Stimulated activated CD4-positive, alpha-beta T cell treated with anti-CD3 and anti-CD28 coated beads, TNF-alpha, amount 100 ng/mL, for 4 hours (primary cell): ENCODE measurements at regions not wholly inside any gene's neighbourhood (a gene's known extent, or its start where the extent isn't known, plus 50 kb on each side); places are given as distances from the start of the nearest gene placed in this dataset.

Source experiments
- DNase-seq, 3 experiments: peaks; one replicate each; pipeline ENCODE4 v3.0.0-alpha.2; 2020; ENCODE audit warnings: low read depth in 3 of 3

DNA sequence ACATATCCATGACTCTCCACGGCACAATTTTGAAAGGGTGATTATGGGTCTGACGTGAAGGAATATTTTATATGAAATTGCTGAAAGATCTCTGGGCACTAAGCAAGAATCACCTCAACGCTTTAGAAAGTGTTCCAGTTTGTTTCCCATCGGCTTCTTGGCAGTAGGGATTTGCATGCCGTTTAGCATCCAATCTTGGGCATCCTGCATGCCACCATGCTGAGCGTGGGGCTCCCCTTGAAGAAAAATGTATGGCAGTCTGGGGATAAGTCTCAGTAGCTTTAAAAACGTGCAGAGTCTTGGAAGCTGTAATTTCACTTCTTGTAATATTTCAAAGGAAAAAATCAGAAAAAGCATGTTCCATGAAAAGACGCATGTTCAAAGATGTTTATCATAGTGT is 151.7 kb downstream of the DMRT2 start:
- no peak for DNase-seq

DNA sequence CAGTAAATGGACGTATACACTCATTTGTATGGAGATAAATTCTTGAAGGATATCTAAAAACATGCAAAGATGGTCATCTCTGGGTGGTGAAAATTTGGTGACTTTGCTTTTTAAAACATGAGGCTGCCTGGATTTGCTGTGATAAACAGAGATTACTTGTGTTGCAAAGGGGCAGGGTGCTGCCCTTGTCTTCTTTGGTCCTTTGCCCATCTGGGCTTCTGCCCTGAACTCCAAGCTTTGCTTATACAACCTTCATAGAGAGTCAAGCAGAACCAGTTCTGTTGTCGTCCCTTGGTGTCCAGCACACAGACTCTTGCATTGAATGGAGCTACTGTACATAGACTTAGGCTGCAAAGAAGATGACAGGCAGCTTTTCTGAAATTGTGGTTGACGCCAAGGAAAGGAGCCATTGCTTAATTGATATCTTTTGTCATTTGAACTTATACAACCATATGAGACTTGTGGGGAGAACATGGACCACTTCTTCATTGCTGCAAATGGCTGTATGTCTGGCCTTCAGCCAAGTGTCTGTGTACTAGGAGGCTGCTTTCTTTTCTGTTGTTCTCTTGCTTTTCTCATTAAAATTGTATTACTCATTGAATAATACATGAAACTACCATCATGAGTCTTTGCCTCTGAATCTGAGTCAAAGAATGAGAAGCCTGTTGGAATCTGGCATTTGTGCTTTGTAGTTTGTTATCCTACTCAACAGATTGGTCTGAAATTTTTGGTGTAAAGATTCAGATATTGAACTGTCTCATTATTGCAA is 152.5 kb downstream of the DMRT2 start:
- DNase-seq: no peak

DNA sequence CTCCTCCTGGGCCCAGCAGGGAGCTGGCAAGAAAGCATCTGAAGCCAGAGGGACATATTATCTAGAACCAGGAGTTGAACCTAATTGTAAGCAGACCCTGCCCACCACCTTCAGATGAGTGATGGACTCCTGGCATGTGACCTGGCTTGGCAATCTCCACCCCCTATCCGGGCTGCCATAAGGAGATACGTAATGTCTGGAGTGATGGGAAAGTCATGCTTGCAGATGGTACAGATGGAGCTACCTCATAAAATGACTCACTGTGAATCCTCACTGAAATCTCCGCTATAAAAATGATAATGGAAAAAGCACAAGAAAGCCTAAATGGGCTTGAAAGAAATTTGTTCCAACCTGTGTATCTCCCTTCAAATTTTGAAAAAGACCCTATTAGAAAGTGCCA is 157.5 kb downstream of the DMRT2 start:
- DNase-seq: no peak

DNA sequence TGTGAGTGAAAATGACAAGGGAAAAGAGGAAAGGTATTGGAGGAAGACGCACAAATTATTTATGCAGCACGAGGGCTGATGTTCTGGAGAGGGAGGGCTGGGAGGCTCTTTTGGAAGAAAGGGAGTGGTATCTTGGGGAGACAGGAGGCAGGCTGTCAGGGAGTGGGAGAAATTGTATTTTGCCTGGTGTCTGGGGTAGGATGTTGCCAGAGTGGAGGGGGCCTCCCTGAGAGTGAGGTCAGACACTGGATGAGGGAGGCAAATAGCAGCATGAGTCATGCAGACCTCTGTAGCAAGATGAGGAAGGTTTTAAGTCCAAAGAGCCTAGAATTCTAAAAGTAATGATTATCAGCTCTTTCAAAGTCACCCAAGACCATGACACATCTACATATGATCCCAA is 158.0 kb downstream of the DMRT2 start:
- DNase-seq: no peak

DNA sequence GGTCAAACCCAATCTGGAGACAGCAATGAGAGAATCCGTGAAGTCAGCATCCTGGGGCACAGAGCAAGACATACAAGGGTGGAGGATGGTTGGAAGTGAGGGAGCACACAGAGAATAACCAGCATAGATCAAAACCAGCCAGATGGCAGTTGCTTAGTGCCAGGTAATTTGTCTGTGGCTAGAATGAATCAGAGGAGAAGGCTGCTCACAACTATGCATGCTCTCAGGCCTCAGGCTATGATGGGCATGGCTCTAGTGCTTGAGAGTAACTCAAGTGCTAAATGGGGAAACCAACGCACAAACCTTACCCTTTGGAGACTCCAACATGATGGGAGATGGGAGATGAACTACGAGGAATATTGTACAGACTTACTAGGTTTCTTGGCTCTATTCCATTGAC is 160.8 kb downstream of the DMRT2 start:
- DNase-seq: no peak

DNA sequence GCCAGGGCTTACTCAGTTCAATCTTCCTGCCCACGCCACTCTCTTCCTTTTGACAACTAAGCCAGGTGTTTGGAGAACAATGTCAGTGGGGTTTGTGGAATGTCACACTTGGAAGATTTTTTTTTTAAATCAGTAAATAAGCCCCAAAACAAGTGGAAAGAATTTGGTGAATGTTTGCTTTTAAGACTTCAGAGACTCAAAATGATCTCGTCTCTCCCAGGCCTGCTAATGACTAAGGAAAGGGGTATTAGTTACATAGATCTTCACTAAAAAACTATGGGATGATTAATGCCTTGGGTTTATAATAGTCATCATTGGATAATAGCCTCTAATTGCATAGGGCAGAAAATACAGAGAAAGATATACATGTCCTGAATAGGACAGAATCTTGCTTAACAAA is 166.4 kb downstream of the DMRT2 start:
- DNase-seq: no peak

DNA sequence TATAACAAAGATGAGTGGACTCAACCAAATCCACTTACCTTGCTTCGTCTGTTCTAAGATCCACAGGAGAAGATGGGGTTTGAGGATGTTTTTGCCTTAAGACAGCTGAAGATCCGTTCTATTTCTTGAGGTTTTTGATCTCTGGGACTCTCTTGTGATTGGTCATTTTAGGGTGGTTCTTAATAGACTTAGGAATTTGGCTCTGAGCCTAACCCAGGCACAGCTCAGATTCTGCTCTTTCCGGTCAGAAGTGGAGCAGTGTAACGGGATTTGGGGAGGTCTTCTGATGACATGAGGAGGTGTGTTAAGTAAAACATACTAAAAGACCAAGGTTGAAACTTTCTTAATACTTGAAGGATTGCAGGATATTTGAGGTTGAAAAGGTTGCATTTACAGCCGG is 166.9 kb downstream of the DMRT2 start:
- DNase-seq: no peak

DNA sequence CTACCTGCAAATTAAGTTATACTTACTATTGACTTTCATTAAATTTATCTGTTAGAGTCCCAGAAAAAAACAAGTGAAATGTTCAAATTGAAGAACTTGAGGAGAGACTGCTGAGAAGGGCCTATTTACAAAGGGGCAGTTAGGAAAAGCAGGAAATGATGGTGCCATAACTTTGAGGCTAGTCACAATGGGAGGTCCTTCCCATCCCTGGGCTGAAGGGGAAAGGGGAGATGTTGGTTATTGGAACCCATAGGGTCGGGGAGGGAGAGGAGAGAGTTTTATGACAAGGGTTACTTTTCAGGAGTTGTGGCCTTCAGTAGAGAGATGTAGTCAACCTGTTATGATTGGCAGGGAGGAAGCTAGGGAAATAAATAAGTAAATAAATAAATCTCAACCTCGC is 169.1 kb downstream of the DMRT2 start:
- DNase-seq: no peak

DNA sequence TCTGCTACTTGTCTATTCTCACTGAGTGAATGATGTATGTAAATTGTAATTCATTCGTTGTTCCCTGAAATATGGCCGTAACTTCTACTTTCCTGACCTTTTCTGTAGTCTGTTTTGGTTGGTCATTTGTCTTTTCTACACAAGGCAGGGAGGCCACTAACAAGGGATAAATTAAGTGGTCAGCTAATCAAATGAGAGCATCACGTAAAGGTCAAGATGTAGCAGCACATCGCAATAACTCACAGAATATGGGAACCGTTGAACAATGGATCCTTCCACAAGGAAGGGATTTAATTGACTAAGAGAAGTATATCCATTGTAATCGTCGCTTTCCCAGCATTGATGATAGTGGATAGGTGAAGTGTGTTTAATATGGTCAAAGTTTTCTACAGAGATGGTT is 171.1 kb downstream of the DMRT2 start:
- no peak for DNase-seq

- DNase-seq: no peak
Measured at GRCh38 chr9:1222511-1222910, 172.4 kb downstream of the DMRT2 start.

- DNase-seq: no peak
Measured at GRCh38 chr9:1231998-1232919, 182.1 kb downstream of the DMRT2 start.

- no peak for DNase-seq
Measured at GRCh38 chr9:1233568-1233967, 183.4 kb downstream of the DMRT2 start.

DNA sequence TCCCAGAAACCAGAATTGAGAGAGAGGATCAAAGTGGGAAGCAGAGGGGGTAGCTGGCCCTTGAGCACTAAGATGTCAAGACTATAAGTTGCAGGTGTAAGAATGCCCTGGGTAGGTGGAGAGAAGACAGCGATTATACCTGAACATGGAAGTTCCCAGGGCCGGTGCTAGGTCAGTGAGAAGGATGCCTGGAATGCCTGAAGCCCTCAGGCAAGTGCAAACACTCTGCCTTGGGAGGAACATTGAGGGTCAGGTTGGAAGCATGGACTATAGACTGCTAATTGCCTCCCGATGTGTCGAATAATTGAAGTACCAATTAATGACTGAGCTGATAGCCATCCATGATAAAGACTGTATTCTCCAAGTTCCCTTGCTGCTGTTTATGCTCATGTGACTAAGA is 185.5 kb downstream of the DMRT2 start:
- no peak for DNase-seq

DNA sequence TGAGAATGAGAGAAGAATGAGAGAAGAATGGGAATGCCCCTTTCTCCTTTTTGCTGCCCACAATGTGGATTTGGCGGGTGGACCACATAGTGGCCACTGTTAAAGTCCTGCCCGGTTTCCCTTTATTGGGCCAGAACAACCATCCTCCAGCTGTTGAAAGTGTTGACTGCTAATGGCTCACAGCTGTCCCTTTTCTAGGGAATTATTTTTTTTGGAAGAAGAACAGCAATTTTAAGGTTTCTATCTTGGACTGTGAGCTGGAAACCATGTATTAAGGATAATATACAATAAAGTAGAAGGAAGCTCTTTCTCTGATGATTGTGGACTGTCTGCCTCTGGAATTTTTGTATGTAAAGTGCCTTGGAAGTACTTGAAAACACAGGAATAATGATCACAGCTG is 185.9 kb downstream of the DMRT2 start:
- DNase-seq: no peak

DNA sequence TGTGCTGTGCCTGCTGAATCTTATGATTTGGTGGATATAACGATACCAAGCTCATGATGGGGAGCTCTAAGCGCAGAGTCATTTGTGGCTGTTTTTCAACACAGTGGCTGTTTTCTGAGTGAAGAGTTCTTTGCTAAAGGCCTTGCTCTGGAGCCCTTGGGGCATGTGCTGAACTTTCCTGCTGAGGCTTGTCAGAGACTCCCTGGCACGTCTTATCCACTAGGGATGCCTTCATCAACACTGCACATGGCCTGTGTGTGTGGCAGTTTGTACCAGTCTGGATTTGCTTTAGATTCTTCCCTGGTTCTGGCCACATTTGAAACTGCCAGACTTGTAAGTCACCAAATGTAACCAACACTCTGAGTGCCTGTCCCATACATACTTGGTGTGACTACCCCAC is 188.2 kb downstream of the DMRT2 start:
- no peak for DNase-seq

DNA sequence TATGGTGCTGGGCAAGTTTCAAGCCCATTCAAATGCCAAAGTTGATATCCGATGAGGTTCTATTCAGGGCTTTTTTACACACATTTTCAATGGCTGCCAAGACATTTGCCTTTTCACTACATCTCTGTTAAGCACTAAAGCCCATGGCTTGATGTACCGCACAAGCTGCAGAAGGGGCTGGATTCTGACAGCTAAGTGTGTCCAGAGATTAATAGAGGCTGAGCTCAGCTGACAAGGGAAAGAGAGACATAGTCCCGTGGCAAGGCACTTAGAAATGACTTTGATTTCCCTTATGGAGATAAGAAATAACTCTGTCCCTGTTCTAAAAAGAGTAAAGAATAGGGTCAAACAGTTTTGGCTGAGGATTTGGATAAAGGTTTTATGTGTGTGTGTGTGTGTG is 198.6 kb downstream of the DMRT2 start:
- DNase-seq: no peak

- DNase-seq: no peak
Measured at GRCh38 chr9:1253064-1253979, 203.2 kb downstream of the DMRT2 start.

GRCh38 chr9:1254071-1254470 is 203.9 kb downstream of the DMRT2 start:
- no peak for DNase-seq

DNA sequence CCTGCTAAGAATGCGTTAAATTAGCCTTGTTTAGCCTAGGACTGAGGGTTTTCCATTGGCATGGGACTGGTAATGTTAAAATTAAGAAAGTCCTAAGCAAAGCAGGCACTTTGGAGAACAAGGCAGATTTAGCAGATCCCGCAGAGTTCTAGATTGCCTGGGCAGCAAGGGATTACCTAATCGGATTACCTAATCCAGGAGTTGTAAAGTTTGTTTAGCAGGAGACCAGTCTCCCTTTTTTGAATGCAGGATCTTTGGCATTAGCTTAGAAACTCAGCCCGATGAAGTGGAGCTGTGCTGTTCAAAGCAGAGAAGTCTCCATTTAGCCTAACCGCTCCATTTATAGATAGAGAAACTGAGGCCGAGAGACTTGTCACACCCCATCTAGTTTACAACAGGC is 206.0 kb downstream of the DMRT2 start:
- no peak for DNase-seq

DNA sequence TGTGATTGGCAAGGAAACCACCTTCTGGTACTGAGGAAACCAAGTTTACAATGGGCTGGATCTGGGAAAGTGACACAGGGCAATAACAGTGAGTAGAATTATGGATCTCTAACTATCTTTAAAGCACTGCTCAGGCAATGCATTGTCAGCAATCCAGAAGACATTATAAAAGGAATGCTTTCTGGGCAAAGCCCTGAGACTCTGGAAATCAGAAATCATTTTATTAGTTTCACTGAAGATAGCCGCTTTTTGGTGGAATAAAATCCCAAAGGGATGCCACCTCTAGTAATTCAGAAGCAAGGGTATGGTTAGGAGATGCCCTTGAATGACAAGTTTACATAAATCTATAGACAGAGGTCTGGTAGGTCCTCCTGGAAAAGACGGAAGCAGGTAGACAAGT is 211.1 kb downstream of the DMRT2 start:
- DNase-seq: no peak

- no peak for DNase-seq
Measured at GRCh38 chr9:1261879-1262766, 212.0 kb downstream of the DMRT2 start.
